IMR-90 (cell line): ENCODE measurements at regions not wholly inside any gene's neighbourhood (a gene's known extent, or its start where the extent isn't known, plus 50 kb on each side); places are given as distances from the start of the nearest gene placed in this dataset.

ENCODE experiments used
- ATAC-seq: fragments of 200-7000 bp; cut with Tn5 transposase; 2 replicates; pipeline ENCODE4 v1.9.1; 2020; ENCODE audit warnings: low read depth, mild to moderate bottlenecking, moderate library complexity
- BruUV-seq: library from RNA; stranded (reverse); fragments of 400-500 nt; replicated peaks from 2 replicates; lab custom pipeline; 2021; lab: Mats Ljungman, UMichigan
- CTCF ChIA-PET: fragments of 300-600 bp; formaldehyde crosslinking; extraction: SDS; loops from one replicate; lab custom pipeline; 2021; ENCODE audit warnings: antibody characterized with exemption; lab: Yijun Ruan, JAX
- POLR2A ChIA-PET: fragments of 300-600 bp; sonication (Branson Sonifier 250); formaldehyde crosslinking; loops from one replicate; lab custom pipeline; 2022; ENCODE audit warnings: antibody characterized with exemption; ENCODE audit not compliant: unreplicated experiment; lab: Charles Lee
- DNase-seq: peaks from one replicate; pipeline ENCODE4 v3.0.0; 2013
- H2AFZ ChIP-seq: replicated peaks from 2 replicates; pipeline ENCODE3; 2013; ENCODE audit warnings: low read length, mild to moderate bottlenecking; ENCODE audit not compliant: poor library complexity
- H2AK5ac ChIP-seq: 2 replicates; pipeline ENCODE4 v1.6.1; 2013; ENCODE audit warnings: low read depth, low read length, inconsistent platforms
- H2AK9ac ChIP-seq: replicated peaks from 2 replicates; pipeline ENCODE3; 2013; ENCODE audit warnings: mild to moderate bottlenecking, low read depth, low read length, moderate library complexity; ENCODE audit not compliant: poor library complexity
- H2BK120ac ChIP-seq: 2 replicates; pipeline ENCODE4 v1.6.1; 2013; ENCODE audit warnings: low read depth, low read length, inconsistent platforms
- H2BK15ac ChIP-seq: 3 replicates; pipeline ENCODE4 v1.6.1; 2013; ENCODE audit warnings: low read depth, low read length, inconsistent platforms
- H2BK20ac ChIP-seq: 2 replicates; pipeline ENCODE4 v1.6.1; 2013; ENCODE audit warnings: low read depth, mild to moderate bottlenecking, inconsistent platforms, low read length, moderate library complexity
- H2BK5ac ChIP-seq: 2 replicates; pipeline ENCODE4 v1.6.1; 2013; ENCODE audit warnings: mild to moderate bottlenecking, low read depth, low read length, inconsistent platforms; ENCODE audit not compliant: poor library complexity, severe bottlenecking
- H3K14ac ChIP-seq: replicated peaks from 2 replicates; pipeline ENCODE4 v1.6.1; 2013; ENCODE audit warnings: low read depth, low read length, inconsistent platforms
- H3K18ac ChIP-seq: 2 replicates; pipeline ENCODE4 v1.6.1; 2013; ENCODE audit warnings: low read depth, low read length, control low read depth
- H3K23ac ChIP-seq: 2 replicates; pipeline ENCODE4 v1.6.1; 2013; ENCODE audit warnings: low read depth, low read length, inconsistent platforms
- H3K27ac ChIP-seq: 2 replicates; pipeline ENCODE4 v1.5.1; 2013; ENCODE audit warnings: mild to moderate bottlenecking, control low read depth, low read length; ENCODE audit not compliant: insufficient read depth
- H3K27me3 ChIP-seq: 2 replicates; pipeline ENCODE4 v1.6.1; 2013; ENCODE audit warnings: low read length; ENCODE audit not compliant: control insufficient read depth, insufficient read depth
- H3K36me3 ChIP-seq: 2 replicates; pipeline ENCODE4 v1.6.1; 2013; ENCODE audit warnings: low read length, mixed read lengths; ENCODE audit not compliant: control insufficient read depth, insufficient read depth
- H3K4ac ChIP-seq: 2 replicates; pipeline ENCODE4 v1.6.1; 2013; ENCODE audit warnings: low read depth, low read length, inconsistent platforms
- H3K4me1 ChIP-seq: 2 replicates; pipeline ENCODE4 v1.6.1; 2013; ENCODE audit warnings: low read length, mixed read lengths; ENCODE audit not compliant: control insufficient read depth, insufficient read depth
- H3K4me2 ChIP-seq: 2 replicates; pipeline ENCODE4 v1.6.1; 2013; ENCODE audit warnings: low read depth, mild to moderate bottlenecking, control low read depth, low read length, moderate library complexity
- H3K4me3 ChIP-seq: 2 replicates; pipeline ENCODE4 v1.5.1; 2013; ENCODE audit warnings: low read depth, mild to moderate bottlenecking, control low read depth, low read length, moderate library complexity; ENCODE audit not compliant: insufficient read depth
- H3K56ac ChIP-seq: 2 replicates; pipeline ENCODE4 v1.6.1; 2013; ENCODE audit warnings: low read length, inconsistent platforms; ENCODE audit not compliant: insufficient read depth; ENCODE audit errors: extremely low read depth
- H3K79me1 ChIP-seq, 2 experiments: 2 replicates each; pipeline ENCODE4 v1.6.1; 2013; ENCODE audit warnings: low read length in 2 of 2, inconsistent platforms in 1 of 2, low read depth in 1 of 2
- H3K9ac ChIP-seq: 2 replicates; pipeline ENCODE4 v1.6.1; 2013; ENCODE audit warnings: low read depth, low read length, control low read depth
- H3K9me1 ChIP-seq: 2 replicates; pipeline ENCODE4 v1.6.1; 2013; ENCODE audit warnings: low read length, inconsistent platforms; ENCODE audit not compliant: insufficient read depth
- H3K9me3 ChIP-seq: 2 replicates; pipeline ENCODE4 v1.6.1; 2013; ENCODE audit warnings: low read length; ENCODE audit not compliant: control insufficient read depth, insufficient read depth
- H4K20me1 ChIP-seq: 2 replicates; pipeline ENCODE4 v1.6.1; 2013; ENCODE audit warnings: low read length, inconsistent platforms; ENCODE audit not compliant: insufficient read depth
- H4K5ac ChIP-seq: 2 replicates; pipeline ENCODE4 v1.6.1; 2013; ENCODE audit warnings: mild to moderate bottlenecking, low read depth, low read length, control low read depth
- H4K8ac ChIP-seq, 2 experiments: 2 replicates each; pipeline ENCODE4 v1.6.1; 2013; ENCODE audit warnings: low read depth in 2 of 2, low read length in 2 of 2, control low read depth in 1 of 2, inconsistent platforms in 1 of 2
- H4K91ac ChIP-seq: 2 replicates; pipeline ENCODE4 v1.6.1; 2013; ENCODE audit warnings: low read depth, low read length, inconsistent platforms; ENCODE audit not compliant: insufficient read depth
- CEBPB ChIP-seq: IDR thresholded peaks from 2 replicates; pipeline ENCODE4 v1.6.1; 2012; ENCODE audit warnings: low read depth, low read length, improper control_type of control experiment
- CTCF ChIP-seq: conservative IDR thresholded peaks from 2 replicates; pipeline ENCODE4 v1.5.1; 2012; ENCODE audit warnings: mild to moderate bottlenecking, low read depth, low read length, improper control_type of control experiment
- MAZ ChIP-seq: IDR thresholded peaks from 2 replicates; pipeline ENCODE4 v1.6.1; 2012; ENCODE audit warnings: low read depth, mild to moderate bottlenecking, low read length, improper control_type of control experiment, moderate library complexity, borderline replicate concordance
- WGBS, 2 experiments: methylation state at CpG; one replicate each; pipeline versions ENCODE4 v1.1.5 to v1.1.7; 2013; ENCODE audit warnings: missing lambda C conversion rate in 2 of 2; ENCODE audit not compliant: insufficient read length in 1 of 2; ENCODE audit errors: extremely low coverage in 2 of 2; 5-methylcytosine and 5-hydroxymethylcytosine counted together
- dilution Hi-C: fragments of 300-500 bp; cut with HindIII; formaldehyde crosslinking; loops from one replicate; pipeline ENCODE4 v1.14.3; 2018; ENCODE audit warnings: low sequenced_read_pairs; ENCODE audit not compliant: unreplicated experiment
- in situ Hi-C: fragments of 300-500 bp; cut with MboI; formaldehyde crosslinking; loops from 3 replicates; pipeline ENCODE4 v1.14.3; 2019; ENCODE audit warnings: low sequenced_read_pairs, inconsistent platforms, mixed read lengths
- intact Hi-C: fragments of 100-400 bp; cut with micrococcal nuclease; formaldehyde crosslinking; loops from 2 replicates; pipeline ENCODE4 v1.10.0; 2022

GRCh38 chr2:209141142-209141541 lies 282.7 kb upstream of the MAP2 start:
- no peak overlapping the region for H2BK20ac ChIP-seq
- no peaks in the 10 kb centered on the region for H3K9me1 ChIP-seq
- no peak overlapping the region for H2AFZ ChIP-seq
- no peak overlapping the region for H2BK15ac ChIP-seq
- H2BK120ac ChIP-seq = no peak overlapping the region
- H2BK5ac ChIP-seq = no peak overlapping the region
- H3K14ac ChIP-seq = no peak overlapping the region
- no peak overlapping the region for H2AK9ac ChIP-seq
- H4K20me1 ChIP-seq = no peaks in the 10 kb centered on the region
- H3K4me3 ChIP-seq = no peak overlapping the region
- no peak overlapping the region for H3K23ac ChIP-seq
- H3K9me3 ChIP-seq = peaks cover 5% of the 10 kb centered on the region; the same call in 1 of the 2 replicates
- H3K36me3 ChIP-seq = no peaks in the 10 kb centered on the region
- no peak overlapping the region for H3K56ac ChIP-seq
- no peak for ATAC-seq
- no peak overlapping the region for H4K8ac ChIP-seq
- no peak overlapping the region for H3K27ac ChIP-seq
- H3K18ac ChIP-seq = no peak overlapping the region
- no peaks in the 10 kb centered on the region for H3K4me1 ChIP-seq
- no peak overlapping the region for H3K4ac ChIP-seq
- no TSS peak for BruUV-seq
- in situ Hi-C loops = no loop called here
- no peak for DNase-seq
- ChIA-PET CTCF (no interaction called here), POLR2A (no interaction called here)
- no peak for TF ChIP-seq CTCF
- TF ChIP-seq CEBPB = no peak
- no peak for TF ChIP-seq MAZ
- no peaks in the 10 kb centered on the region for H3K27me3 ChIP-seq
- H4K5ac ChIP-seq = no peak overlapping the region
- H4K91ac ChIP-seq = no peak overlapping the region
- no peak overlapping the region for H3K9ac ChIP-seq
- intact Hi-C loops = no loop called here
- dilution Hi-C loops = no loop called here
- H2AK5ac ChIP-seq = no peak overlapping the region
- H3K79me1 ChIP-seq = no peaks in the 10 kb centered on the region
- no peak overlapping the region for H3K4me2 ChIP-seq
- no CpG with 5 or more reads among the region's 3 CpGs for WGBS, 2 experiments
